ENCODE measurements at regions not wholly inside any gene's neighbourhood (a gene's known extent, or its start where the extent isn't known, plus 50 kb on each side); places are given as distances from the start of the nearest gene placed in this dataset.

DNA sequence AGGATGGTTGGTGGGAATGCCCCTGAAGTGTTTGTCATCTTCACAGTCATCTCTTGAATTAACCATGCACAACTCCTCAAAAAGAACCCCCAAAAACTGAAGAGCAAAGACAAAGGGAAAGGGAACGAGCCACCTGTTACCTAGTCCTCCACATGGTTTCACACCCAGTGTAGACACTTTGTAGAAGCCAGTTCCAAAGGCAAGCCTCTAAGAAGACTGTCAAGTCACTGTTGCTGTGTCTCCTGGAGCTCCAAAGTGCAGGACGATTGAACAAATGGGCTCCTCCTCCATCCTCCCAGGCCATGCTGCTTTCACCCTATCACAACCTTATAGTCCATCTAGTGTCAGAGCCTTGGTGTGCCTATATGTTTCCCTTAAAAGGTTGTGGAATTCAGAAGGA, 277.6 kb upstream of the PRDM1 start:
- no peak for DNase-seq
- intact Hi-C loops (cut with DNase I, micrococcal nuclease), result loop anchor here in 1 of 2 donors (10.0 kb wide), 1 partner anchor 186 kb away; no protein-coding TSS in a partner anchor
- TF ChIP-seq, protein P1, sequence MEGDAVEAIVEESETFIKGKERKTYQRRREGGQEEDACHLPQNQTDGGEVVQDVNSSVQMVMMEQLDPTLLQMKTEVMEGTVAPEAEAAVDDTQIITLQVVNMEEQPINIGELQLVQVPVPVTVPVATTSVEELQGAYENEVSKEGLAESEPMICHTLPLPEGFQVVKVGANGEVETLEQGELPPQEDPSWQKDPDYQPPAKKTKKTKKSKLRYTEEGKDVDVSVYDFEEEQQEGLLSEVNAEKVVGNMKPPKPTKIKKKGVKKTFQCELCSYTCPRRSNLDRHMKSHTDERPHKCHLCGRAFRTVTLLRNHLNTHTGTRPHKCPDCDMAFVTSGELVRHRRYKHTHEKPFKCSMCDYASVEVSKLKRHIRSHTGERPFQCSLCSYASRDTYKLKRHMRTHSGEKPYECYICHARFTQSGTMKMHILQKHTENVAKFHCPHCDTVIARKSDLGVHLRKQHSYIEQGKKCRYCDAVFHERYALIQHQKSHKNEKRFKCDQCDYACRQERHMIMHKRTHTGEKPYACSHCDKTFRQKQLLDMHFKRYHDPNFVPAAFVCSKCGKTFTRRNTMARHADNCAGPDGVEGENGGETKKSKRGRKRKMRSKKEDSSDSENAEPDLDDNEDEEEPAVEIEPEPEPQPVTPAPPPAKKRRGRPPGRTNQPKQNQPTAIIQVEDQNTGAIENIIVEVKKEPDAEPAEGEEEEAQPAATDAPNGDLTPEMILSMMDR (IDR thresholded peaks at IDR 0.05), result no peak
- Histone ChIP-seq H3K4me3 (no peak overlapping the region), H3K4me1 (ENCODE audit: low read depth) (peaks cover 7% of the 10 kb centered on the region), H3K36me3 (ENCODE audit: low read depth) (no peaks in the 10 kb centered on the region), H3K9me3 (no peaks in the 10 kb centered on the region)
- ATAC-seq, result no peak

DNA sequence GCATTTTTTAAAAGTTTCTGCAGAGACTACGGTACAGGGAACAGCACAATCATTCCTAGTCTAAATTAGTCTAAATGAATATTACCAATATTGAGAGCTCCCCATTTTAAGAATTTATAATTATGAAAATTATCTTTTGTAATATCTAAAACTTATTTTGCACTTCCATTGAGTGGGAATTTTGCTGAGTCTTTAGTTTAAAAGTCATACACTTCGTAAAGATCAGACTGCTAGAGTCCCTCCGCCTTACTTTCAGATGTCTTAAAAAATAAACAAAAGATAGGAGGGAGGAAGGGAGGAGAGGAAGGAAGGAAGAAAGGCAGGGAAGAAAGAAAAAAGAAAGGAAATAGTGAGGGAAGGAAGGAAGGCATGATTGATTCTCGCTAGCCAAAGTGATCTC, 278.2 kb upstream of the PRDM1 start:
- Histone ChIP-seq H3K36me3 (ENCODE audit: low read depth) (no peaks in the 10 kb centered on the region), H3K4me3 (no peak overlapping the region), H3K4me1 (ENCODE audit: low read depth) (peaks cover 7% of the 10 kb centered on the region), H3K9me3 (no peaks in the 10 kb centered on the region)
- intact Hi-C loops (cut with DNase I, micrococcal nuclease), result loop anchor here in 1 of 2 donors (10.0 kb wide), 1 partner anchor 187 kb away; no protein-coding TSS in a partner anchor
- TF ChIP-seq, protein P1 (IDR thresholded peaks at IDR 0.05), result no peak
- no peak for ATAC-seq
- no peak for DNase-seq

DNA sequence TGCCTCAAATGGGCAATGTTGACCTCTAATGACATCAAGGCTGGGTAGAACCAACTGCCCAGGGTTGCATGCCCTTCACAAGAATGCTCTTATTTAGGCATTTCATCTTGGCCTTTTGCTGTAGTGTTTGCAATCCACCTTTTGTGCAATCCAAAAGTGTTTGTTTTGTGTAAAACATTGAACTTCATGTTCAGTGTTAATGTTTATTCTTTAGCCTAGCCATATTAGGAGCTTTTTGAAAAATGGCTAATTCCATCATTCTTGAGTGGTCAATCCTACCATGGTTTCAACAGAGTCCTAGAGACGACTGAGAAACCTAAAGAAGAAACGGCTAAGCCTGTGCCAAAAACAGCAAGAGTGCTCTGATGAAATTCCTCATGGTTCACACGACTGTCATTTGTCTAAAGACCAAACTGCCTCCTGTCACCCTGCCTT, 279.6 kb upstream of the PRDM1 start:
- Histone ChIP-seq H3K36me3 (ENCODE audit: low read depth) (no peaks in the 10 kb centered on the region), H3K4me3 (no peak overlapping the region), H3K9me3 (no peaks in the 10 kb centered on the region), H3K4me1 (ENCODE audit: low read depth) (peaks cover 7% of the 10 kb centered on the region)
- intact Hi-C loops (cut with DNase I, micrococcal nuclease), result loop anchor here in 1 of 2 donors (10.0 kb wide), 1 partner anchor 188 kb away; no protein-coding TSS in a partner anchor
- ATAC-seq (no peak), DNase-seq (no peak)
- TF ChIP-seq, protein P1 (IDR thresholded peaks at IDR 0.05), result no peak

DNA sequence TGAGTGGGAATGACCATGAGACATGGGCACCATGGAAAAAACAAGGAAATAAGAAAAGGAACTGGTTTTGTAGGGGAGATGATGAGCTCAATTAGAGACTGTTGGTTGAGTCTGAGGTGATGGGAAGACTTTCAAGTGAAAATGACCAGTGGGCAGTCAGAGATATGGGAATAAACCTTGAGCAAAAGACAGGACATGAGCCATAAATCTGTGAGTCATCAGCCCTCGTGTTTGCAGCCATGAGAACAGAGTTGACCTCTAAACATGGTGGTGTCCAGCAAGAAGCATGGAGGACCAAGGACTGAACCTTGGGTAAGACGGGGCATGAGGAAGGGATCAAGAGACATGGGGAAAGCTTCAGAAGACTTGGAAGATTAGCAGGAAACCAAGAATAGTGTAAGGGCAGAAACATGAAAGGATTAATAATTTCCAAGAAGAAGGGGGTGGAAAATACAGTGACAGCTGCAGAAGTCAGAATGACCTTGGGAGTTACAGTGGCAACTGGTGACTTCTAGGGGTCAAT, 280.6 kb upstream of the PRDM1 start:
- TF ChIP-seq, protein P1 (IDR thresholded peaks at IDR 0.05), result no peak
- H3K4me1 ChIP-seq (ENCODE audit: low read depth), result peaks cover 7% of the 10 kb centered on the region
- H3K9me3 ChIP-seq, result no peaks in the 10 kb centered on the region
- intact Hi-C loops (cut with DNase I, micrococcal nuclease), result loop anchor here in 1 of 2 donors (10.0 kb wide), 1 partner anchor 189 kb away; no protein-coding TSS in a partner anchor
- H3K36me3 ChIP-seq (ENCODE audit: low read depth), result no peaks in the 10 kb centered on the region
- ATAC-seq (peak; percentile 13), DNase-seq (no peak)
- H3K4me3 ChIP-seq, result no peak overlapping the region

DNA sequence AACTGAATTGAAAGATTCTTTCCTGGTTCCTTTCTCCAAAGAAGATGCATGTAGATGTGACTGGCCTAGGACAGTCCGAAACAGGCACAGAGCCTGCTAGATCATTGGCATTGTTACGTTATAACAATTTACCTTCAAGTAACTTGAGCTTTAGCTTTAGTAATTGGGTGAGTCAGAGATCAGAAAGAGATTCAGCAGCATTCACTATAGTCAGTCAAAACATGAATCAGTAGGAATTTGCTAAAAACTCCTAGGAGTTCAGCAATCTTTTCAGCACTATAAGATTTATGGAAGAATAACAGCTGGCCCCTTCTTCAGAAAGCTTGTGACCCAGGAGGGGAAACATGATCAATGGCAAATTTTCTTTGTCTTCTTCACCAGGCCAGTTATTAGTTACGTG, 281.7 kb upstream of the PRDM1 start:
- ATAC-seq, result no peak

More for the DNA sequence above, 281.7 kb upstream of the PRDM1 start:
- TF ChIP-seq, protein P1 (IDR thresholded peaks at IDR 0.05), result no peak
- H3K36me3 ChIP-seq (ENCODE audit: low read depth), result no peaks in the 10 kb centered on the region
- intact Hi-C loops (cut with DNase I, micrococcal nuclease), result loop anchor here in 1 of 2 donors (10.0 kb wide), 1 partner anchor 190 kb away; no protein-coding TSS in a partner anchor
- no peak overlapping the region for H3K4me3 ChIP-seq
- no peaks in the 10 kb centered on the region for H3K4me1 ChIP-seq (ENCODE audit: low read depth)
- H3K9me3 ChIP-seq, result no peaks in the 10 kb centered on the region
- no peak for DNase-seq

Measured in mucosa of descending colon (tissue), 3 donors.